HL-60 (cell line): ENCODE measurements at regions not wholly inside any gene's neighbourhood (a gene's known extent, or its start where the extent isn't known, plus 50 kb on each side); places are given as distances from the start of the nearest gene placed in this dataset.

Experiments used
- DNase-seq, 2 experiments: peaks; one replicate each; pipeline ENCODE4 v3.0.0-alpha.2; 2010 to 2020; ENCODE audit warnings: low read depth in 1 of 2, low spot score in 1 of 2
- H3K27ac ChIP-seq: fragments of 250-450 bp; sonication (Bioruptor Pico); replicated peaks from 2 replicates; pipeline ENCODE4 v1.5.1; 2020; ENCODE audit warnings: mild to moderate bottlenecking, moderate library complexity
- H3K27me3 ChIP-seq: fragments of 250-450 bp; sonication (Bioruptor Pico); 2 replicates; pipeline ENCODE4 v1.5.1; 2021; ENCODE audit warnings: mild to moderate bottlenecking, moderate library complexity; ENCODE audit not compliant: insufficient read depth, poor library complexity, severe bottlenecking
- H3K4me3 ChIP-seq: replicated peaks from 2 replicates; pipeline ENCODE4 v1.5.1; 2011; ENCODE audit warnings: mild to moderate bottlenecking, control low read depth, low read length; ENCODE audit not compliant: insufficient read depth
- CTCF ChIP-seq: IDR thresholded peaks from one replicate; pipeline ENCODE4 v1.5.1; 2011; ENCODE audit warnings: low read length, control low read depth, inconsistent platforms; ENCODE audit not compliant: insufficient read depth
- GABPA ChIP-seq: IDR thresholded peaks from 2 replicates; pipeline ENCODE4 v1.6.1; 2012; ENCODE audit warnings: low read depth
- POLR2AphosphoS5 ChIP-seq: IDR thresholded peaks from 2 replicates; pipeline ENCODE4 v1.6.1; 2012; ENCODE audit warnings: low read depth
- REST ChIP-seq: IDR thresholded peaks from 2 replicates; pipeline ENCODE4 v1.6.1; 2012; ENCODE audit warnings: low read depth; ENCODE audit not compliant: insufficient replicate concordance
- SPI1 ChIP-seq: IDR thresholded peaks from 2 replicates; pipeline ENCODE4 v1.6.1; 2012; ENCODE audit warnings: low read depth, mild to moderate bottlenecking, borderline replicate concordance

- Histone ChIP-seq H3K27ac (no peak overlapping the region), H3K27me3 (no peaks in the 10 kb centered on the region), H3K4me3 (no peak overlapping the region)
- DNase-seq: no peak
- TF ChIP-seq POLR2AphosphoS5: no peak
- TF ChIP-seq REST: no peak
- TF ChIP-seq CTCF: no peak
- TF ChIP-seq GABPA: no peak
- TF ChIP-seq SPI1: no peak
Measured at GRCh38 chr1:118253053-118253915, 68.3 kb upstream of the SPAG17 start.

GRCh38 chr1:118252624-118253023, 67.6 kb upstream of the SPAG17 start:
- no peaks in the 10 kb centered on the region for H3K27me3 ChIP-seq
- DNase-seq: no peak
- TF ChIP-seq GABPA (no peak), REST (no peak), CTCF (no peak), SPI1 (no peak), POLR2AphosphoS5 (no peak)
- H3K4me3 ChIP-seq: no peak overlapping the region
- no peak overlapping the region for H3K27ac ChIP-seq

GRCh38 chr1:118250232-118250631, 65.2 kb upstream of the SPAG17 start:
- H3K4me3 ChIP-seq: no peak overlapping the region
- no peak overlapping the region for H3K27ac ChIP-seq
- no peaks in the 10 kb centered on the region for H3K27me3 ChIP-seq
- TF ChIP-seq CTCF: no peak
- TF ChIP-seq GABPA: no peak
- no peak for TF ChIP-seq SPI1
- no peak for TF ChIP-seq REST
- no peak for TF ChIP-seq POLR2AphosphoS5
- no peak for DNase-seq
